ENCODE measurements at regions not wholly inside any gene's neighbourhood (a gene's known extent, or its start where the extent isn't known, plus 50 kb on each side); places are given as distances from the start of the nearest gene placed in this dataset.
"Not testable (repeated sequence)": the region's sequence is repeated elsewhere in the genome, so short reads cannot be mapped to it uniquely, and the experiment has no call there.

DNA sequence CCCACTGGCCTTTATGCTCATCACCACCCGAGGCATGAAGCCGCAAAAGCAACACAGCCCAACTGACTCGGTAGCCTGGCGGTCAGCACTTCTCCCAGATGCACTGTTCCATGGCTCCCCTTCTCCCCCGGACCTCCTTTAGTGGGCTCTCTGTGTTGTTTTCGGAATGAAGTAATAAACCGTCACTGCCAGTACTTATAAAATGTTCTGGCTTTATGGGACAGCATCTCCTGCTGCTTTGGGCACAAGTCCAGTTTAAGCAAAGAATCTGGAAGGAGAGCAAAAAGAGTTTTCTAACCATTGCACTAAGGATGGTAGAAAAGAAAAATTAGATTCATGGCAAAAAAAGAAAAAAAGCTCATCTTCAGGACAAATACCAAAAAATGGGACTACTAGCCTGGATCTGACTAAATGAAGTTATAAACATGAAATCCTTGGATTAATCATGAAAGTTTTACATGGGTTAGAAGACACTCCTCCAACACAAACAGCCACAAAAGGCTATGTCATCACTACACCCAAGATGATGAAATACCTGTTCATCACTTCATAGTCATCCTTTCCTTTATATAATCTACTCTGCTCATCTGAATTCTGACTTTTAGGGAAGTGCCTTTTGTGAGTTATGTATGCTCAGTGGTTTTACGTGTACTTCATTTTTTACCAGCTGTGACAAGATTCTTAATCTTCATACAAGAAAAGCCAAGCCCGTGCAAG lies 89.5 kb upstream of the UBE2E2 start:
- no peak for DNase-seq (ENCODE audit: low read depth in 2 of 3, low spot score in 1 of 3)

- DNase-seq (ENCODE audit: low read depth in 2 of 3, low spot score in 1 of 3): no peak
Observed at GRCh38 chr3:23114432-23114831, 88.7 kb upstream of the UBE2E2 start.

DNA sequence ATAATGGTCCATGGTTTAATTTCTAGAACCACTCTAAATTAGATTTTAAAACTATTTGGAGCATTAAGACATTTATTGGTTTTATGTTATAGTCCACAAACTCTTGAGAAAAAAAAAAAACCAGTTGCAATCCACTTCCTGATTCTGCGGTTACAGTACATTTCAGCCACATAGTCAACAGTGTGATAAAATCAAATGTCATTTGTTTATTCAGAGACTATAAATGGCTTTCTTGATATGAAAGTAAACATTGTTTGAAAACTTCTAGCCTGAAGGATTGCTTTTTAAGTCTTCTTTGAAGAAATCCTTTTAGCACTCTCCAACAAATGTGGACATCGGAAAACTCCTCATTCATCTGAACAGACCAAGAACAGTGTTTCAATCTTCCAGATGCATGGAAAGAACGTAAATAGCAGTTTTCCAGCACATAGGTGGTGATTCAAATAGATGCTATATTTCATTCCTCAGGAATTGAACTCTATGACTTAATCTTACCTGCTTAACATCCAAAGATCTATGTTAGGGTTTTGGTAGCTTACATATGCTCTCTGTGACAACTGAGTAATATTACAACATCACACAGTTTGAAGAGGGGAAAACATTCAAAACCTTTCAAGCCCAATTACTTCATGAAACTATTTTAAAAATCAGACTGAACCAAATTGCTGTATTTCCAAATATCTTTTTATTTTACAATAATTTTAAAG lies 87.8 kb upstream of the UBE2E2 start:
- DNase-seq (ENCODE audit: low read depth in 2 of 3, low spot score in 1 of 3): no peak

- no peak for DNase-seq (ENCODE audit: low read depth in 2 of 3, low spot score in 1 of 3)
Observed at GRCh38 chr3:23116081-23116837, 86.9 kb upstream of the UBE2E2 start.

DNA sequence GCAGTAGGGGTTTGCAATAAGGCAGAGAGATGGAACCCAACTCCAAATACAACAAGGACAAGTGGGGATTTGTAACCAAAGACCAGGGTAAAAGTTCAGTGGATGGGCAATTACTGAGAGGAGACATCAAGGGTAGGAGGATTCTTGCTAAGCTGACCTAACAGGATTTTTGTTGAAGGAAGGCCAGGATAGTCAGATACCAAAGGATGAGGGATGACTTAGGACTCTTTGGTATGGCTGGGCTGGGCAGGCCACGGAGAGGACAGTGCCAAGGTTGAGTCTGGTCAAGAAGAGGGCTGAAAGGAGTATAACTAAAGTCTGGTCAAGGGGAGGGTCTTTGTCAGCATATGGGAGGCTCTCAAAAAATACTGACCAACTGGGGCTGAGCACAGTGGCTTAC lies 85.3 kb upstream of the UBE2E2 start:
- DNase-seq (ENCODE audit: low read depth in 2 of 3, low spot score in 1 of 3): no peak

GRCh38 chr3:23127196-23127595 lies 75.9 kb upstream of the UBE2E2 start:
- no peak for DNase-seq (ENCODE audit: low read depth in 2 of 3, low spot score in 1 of 3)

- DNase-seq (ENCODE audit: low read depth in 2 of 3, low spot score in 1 of 3): no peak
Observed at GRCh38 chr3:23128655-23129054, 74.5 kb upstream of the UBE2E2 start.

GRCh38 chr3:23129117-23129516 lies 74.0 kb upstream of the UBE2E2 start:
- DNase-seq (ENCODE audit: low read depth in 2 of 3, low spot score in 1 of 3): no peak

DNA sequence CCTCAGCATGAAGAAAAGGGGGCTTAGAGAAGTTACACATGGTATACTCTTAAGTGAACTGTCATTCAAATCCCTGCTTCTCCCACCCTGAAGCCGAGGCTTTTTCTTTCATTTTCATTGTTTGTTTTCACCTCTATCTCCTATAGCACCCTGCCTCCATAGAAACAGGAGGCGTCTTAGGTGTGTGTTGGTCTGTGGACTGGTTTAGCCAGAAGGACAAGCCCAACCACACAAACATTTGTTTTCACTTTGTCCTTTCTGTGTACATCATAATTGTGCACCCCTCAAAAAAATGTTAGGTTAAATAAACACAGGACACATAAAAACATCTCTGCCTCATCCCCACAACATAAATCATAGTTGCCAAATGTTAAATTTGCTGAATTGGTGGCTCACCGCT lies 73.3 kb upstream of the UBE2E2 start:
- no peak for DNase-seq (ENCODE audit: low read depth in 2 of 3, low spot score in 1 of 3)

GRCh38 chr3:23130406-23130805 lies 72.7 kb upstream of the UBE2E2 start:
- DNase-seq (ENCODE audit: low read depth in 2 of 3, low spot score in 1 of 3): no peak

GRCh38 chr3:23135026-23135785 lies 67.9 kb upstream of the UBE2E2 start:
- DNase-seq (ENCODE audit: low read depth in 2 of 3, low spot score in 1 of 3): no peak

DNA sequence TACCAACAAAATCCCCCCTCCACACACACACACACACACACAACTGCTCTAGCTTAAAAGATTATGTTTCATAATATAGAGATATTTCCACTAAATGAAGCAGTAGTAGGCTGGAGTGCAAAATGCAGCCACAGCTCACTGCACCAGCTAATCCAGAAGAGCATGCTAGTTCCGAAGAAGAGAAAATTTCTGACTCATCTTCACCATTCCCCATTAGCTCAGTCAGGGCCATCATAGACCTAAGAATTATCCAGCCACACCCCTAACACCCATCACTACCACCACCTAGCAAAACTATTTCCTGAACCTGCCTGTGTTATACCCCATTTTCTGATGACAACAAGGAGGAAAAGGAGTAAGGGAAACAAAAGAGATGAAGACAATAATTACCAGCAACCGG lies 67.1 kb upstream of the UBE2E2 start:
- DNase-seq (ENCODE audit: low read depth in 2 of 3, low spot score in 1 of 3): no peak

GRCh38 chr3:23144051-23144450 lies 59.1 kb upstream of the UBE2E2 start:
- DNase-seq (ENCODE audit: low read depth in 2 of 3, low spot score in 1 of 3): not testable (repeated sequence)

GRCh38 chr3:23146163-23146562 lies 57.0 kb upstream of the UBE2E2 start:
- DNase-seq (ENCODE audit: low read depth in 2 of 3, low spot score in 1 of 3): no peak

DNA sequence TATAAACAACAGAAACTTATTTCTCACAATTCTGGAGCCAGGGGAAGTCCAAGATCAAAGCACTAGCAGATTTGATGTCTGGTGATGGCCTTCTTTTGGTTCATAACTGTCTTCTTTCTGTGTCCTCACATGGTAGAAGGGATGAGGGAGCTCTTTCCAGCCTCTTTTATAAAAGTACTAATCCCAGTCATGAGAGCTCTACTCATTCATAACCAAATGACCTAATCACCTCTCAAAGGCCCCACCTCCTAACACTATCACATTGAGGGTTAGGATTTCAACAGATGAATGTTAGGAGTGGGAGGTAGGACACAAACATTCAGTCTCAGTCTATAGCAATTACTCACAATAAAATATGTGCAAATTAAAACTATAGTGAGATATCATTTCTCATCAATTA lies 50.1 kb upstream of the UBE2E2 start:
- DNase-seq (ENCODE audit: low read depth in 2 of 3, low spot score in 1 of 3): no peak

Measured in stimulated activated CD4-positive, alpha-beta T cell treated with anti-CD3 and anti-CD28 coated beads, Interleukin-12 subunit alpha, Interleukin-12 subunit beta, amount 100 ng/mL, for 48 hours (primary cell).